22Rv1 (cell line): ENCODE measurements at regions not wholly inside any gene's neighbourhood (a gene's known extent, or its start where the extent isn't known, plus 50 kb on each side); places are given as distances from the start of the nearest gene placed in this dataset.

Source experiments
- H3K27ac ChIP-seq: fragments of 450-650 bp; 2 replicates; pipeline ENCODE4 v1.5.1; 2017
- ZFX ChIP-seq: fragments of 450-650 bp; IDR thresholded peaks from 2 replicates; pipeline ENCODE4 v1.6.1; 2017; ENCODE audit warnings: antibody characterized with exemption, borderline replicate concordance
- TF ChIP-seq, protein P1 (sequence below): fragments of 450-650 bp; IDR thresholded peaks from 2 replicates; pipeline ENCODE4 v1.5.1; 2017; ENCODE audit warnings: mild to moderate bottlenecking

DNA sequence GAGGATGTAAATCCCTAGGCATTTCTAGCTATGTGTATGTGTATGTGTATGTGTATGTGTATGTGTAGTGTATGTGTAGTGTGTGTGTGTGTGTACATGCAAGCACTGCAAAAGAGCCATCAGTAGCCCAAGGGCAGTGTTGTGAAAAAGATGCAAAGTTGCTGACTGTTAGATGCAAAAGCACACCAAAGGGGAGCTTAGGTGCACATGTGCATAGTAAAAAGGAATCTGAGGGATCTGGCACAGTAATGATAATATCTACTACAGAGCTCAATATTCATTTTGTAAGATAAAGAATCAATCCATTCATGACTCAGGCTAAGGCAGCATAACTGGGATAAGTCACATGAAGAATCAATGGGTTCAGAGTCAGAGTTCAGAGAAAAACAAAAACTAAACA lies 80.2 kb downstream of the TMEM47 start:
- no peak for TF ChIP-seq ZFX
- TF ChIP-seq, protein P1, sequence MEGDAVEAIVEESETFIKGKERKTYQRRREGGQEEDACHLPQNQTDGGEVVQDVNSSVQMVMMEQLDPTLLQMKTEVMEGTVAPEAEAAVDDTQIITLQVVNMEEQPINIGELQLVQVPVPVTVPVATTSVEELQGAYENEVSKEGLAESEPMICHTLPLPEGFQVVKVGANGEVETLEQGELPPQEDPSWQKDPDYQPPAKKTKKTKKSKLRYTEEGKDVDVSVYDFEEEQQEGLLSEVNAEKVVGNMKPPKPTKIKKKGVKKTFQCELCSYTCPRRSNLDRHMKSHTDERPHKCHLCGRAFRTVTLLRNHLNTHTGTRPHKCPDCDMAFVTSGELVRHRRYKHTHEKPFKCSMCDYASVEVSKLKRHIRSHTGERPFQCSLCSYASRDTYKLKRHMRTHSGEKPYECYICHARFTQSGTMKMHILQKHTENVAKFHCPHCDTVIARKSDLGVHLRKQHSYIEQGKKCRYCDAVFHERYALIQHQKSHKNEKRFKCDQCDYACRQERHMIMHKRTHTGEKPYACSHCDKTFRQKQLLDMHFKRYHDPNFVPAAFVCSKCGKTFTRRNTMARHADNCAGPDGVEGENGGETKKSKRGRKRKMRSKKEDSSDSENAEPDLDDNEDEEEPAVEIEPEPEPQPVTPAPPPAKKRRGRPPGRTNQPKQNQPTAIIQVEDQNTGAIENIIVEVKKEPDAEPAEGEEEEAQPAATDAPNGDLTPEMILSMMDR, result no peak

DNA sequence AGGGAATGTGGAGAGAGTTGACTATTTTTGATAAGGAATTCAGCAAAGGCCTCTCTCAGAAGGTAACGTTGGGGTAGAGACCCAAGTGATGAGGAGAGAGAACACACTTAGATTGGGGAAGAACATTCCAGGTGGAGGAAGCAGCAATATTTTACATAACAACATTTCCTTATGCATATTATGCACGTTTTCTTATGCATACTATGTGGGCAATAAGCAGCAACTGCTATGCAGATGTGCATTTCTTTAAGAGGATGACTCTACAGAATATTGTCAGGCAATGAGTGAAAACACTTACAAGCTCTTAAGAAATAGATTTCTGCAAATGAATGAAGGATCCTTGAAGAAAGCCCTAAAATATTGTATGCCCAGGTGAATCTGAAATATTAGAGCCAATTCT lies 91.1 kb downstream of the TMEM47 start:
- no peak overlapping the region for H3K27ac ChIP-seq
- TF ChIP-seq ZFX, result no peak
- TF ChIP-seq, protein P1, result no peak

More for the DNA sequence above, 80.2 kb downstream of the TMEM47 start:
- no peak overlapping the region for H3K27ac ChIP-seq

DNA sequence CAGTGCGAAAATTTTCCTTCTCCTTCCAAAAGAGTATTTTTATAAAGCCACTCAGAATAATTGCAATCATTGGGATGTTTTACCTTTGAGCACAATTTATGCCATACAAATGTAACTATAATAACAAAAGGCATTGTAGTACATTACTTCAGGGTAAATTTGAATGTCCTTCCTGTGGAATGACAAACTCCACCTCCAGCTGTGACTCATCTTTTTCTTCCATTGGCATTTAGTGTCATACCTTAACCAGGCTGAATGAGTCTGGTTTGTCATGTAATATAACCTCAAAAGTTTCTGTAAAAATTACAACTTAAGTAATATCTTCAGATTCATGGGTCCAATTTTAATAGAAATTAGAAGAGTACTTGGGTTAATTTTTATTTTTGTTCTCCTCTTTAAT lies 93.3 kb downstream of the TMEM47 start:
- H3K27ac ChIP-seq, result no peak overlapping the region
- no peak for TF ChIP-seq ZFX
- TF ChIP-seq, protein P1, result no peak

DNA sequence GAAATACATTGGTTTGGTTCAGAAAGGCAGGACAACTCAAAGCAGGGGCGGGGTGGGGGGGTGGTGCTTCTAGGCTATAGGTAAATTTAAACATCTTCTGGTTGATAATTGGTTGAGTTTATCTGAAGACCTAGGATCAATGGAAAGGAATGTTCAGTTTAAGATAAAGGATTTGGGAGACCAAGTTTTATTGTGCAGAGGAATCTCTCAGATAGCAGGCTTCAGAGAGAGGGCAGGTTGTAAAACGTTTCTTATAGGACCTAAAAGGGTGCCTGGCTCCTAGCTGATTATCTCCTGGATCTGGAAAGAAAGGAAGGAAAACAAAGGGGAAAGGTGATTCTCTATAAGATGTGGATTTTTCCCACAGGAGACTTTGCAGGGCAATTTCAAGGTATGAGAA lies 94.0 kb downstream of the TMEM47 start:
- H3K27ac ChIP-seq, result no peak overlapping the region
- no peak for TF ChIP-seq ZFX
- TF ChIP-seq, protein P1, result no peak

DNA sequence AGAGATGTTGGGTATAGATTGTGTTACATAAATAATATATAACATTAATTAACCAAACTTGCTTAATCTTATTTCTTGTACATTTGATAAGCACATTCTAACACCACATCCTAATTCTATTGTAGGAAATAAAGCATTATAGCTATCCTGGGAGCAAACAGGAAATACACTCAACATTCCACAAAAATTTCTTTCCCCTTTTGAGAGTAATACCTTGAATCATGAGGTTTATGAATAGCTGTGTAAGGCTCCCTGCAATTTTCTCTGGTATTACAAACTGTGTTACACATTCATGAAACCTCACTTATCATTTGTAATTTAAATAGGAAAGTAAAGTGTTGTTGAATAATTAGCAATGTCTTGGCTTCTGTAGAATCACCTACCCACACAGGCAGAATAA lies 95.1 kb downstream of the TMEM47 start:
- H3K27ac ChIP-seq, result no peak overlapping the region
- TF ChIP-seq, protein P1, result no peak
- TF ChIP-seq ZFX, result no peak

DNA sequence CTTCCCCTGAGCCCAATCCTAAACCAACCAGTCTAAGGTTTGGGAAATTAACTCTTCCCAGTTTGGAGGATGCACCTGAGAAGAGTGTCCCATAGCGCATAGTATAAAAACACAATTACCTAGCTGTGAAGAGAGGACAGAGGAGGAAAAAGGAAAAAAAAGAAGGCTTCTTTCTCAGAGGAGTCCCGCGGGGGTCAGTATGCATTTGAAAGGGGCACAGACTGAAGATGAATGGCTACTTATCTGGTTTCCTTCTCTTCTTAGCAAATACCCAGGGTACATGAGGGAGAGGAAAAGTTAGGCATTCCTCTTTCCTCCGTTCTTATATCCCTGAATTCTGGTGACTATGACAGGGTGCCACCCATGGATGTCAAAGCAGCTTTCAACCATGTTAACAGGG lies 96.9 kb downstream of the TMEM47 start:
- TF ChIP-seq ZFX, result no peak
- TF ChIP-seq, protein P1, result no peak
- H3K27ac ChIP-seq, result no peak overlapping the region

DNA sequence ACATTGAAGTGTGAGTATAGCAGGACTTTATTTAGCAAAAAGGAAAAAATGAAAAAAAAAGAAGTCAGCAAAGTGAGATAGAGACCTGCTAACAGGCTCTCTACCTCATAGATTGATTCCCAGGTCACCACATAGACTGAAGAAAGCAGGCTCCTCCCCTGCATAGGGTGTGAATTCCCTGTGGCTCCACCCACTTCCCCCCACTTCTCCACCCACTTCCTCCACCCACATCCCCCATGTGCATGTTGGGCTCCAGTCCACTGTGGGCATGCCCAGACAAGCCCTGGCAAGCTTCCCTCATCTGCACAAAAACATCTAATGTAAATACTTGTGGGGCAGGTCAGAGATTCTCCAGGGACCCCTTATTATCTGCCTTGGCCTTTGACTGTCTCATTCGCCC lies 97.8 kb downstream of the TMEM47 start:
- H3K27ac ChIP-seq, result no peak overlapping the region
- TF ChIP-seq, protein P1, result no peak
- TF ChIP-seq ZFX, result no peak
